Body of pancreas (tissue), 4 donors: ENCODE measurements at regions not wholly inside any gene's neighbourhood (a gene's known extent, or its start where the extent isn't known, plus 50 kb on each side); places are given as distances from the start of the nearest gene placed in this dataset.

Source experiments
- CTCF ChIP-seq, 7 experiments: fragments of 450-650 bp in 4 of 7; fragments of 200-600 bp in 3 of 7; sonication (generic) in 3 of 7; IDR thresholded peaks; one replicate each; pipeline ENCODE4 v1.5.1; 2016 to 2019; ENCODE audit warnings: antibody characterized with exemption in 7 of 7
- POLR2A ChIP-seq, 3 donors: fragments of 450-650 bp; IDR thresholded peaks; one replicate each; pipeline ENCODE4 v1.6.1; 2016; ENCODE audit warnings: antibody characterized with exemption in 3 of 3, mild to moderate bottlenecking in 2 of 3

DNA sequence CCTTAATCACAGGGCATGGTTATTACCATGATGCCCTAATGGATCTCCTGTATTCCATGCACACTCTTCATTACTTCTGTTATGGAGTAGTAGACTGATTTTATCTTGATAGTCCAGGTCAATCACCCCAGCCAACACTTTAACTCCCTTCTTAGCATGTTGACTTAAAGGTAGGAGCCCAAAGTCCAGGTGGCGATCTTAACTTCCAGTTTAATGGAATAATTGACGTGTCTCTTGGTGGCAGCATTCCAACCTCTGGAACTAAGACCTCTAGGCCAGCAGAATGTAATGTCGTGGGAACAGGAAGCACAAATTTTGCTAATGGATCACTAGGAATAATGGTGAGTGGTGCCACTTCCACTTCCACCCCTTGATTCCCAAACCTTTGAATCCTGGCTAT lies 687.2 kb upstream of the SGO1 start:
- TF ChIP-seq CTCF (IDR thresholded peaks at IDR 0.05) (no peak), POLR2A (IDR thresholded peaks at IDR 0.05) (no peak)
